Epithelial cell of proximal tubule (primary cell): ENCODE measurements at regions not wholly inside any gene's neighbourhood (a gene's known extent, or its start where the extent isn't known, plus 50 kb on each side); places are given as distances from the start of the nearest gene placed in this dataset.

ENCODE experiments used
- DNase-seq: peaks from one replicate; pipeline ENCODE4 v3.0.0-alpha.2; 2011; ENCODE audit warnings: low read depth
- H3K4me3 ChIP-seq: 2 replicates; pipeline ENCODE4 v1.5.1; 2011; ENCODE audit warnings: low read depth, mild to moderate bottlenecking, low read length
- TF ChIP-seq, protein P1 (sequence below): conservative IDR thresholded peaks from 2 replicates; pipeline ENCODE4 v1.5.1; 2012; ENCODE audit warnings: low read depth, mild to moderate bottlenecking, low read length

DNA sequence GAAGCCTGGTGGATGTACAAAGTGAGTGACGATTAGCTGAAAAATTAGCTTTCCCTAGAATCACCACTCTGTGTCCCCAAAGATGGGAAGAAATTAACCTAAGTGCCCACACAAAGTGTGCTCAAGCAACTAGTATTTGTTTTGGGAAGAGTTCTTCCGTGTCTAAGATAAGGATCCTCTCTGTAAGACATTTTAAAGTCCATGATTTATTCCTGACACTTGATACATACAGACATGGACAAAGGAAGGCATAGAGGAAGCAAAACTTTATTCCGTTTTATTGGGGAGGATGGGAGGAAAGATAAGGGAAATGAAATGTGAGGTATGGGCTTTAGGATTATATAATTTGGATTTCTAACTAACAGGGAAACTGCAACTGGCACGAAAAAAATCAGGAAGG, 1772.6 kb downstream of the EFNA5 start:
- no peak for DNase-seq
- TF ChIP-seq, protein P1, sequence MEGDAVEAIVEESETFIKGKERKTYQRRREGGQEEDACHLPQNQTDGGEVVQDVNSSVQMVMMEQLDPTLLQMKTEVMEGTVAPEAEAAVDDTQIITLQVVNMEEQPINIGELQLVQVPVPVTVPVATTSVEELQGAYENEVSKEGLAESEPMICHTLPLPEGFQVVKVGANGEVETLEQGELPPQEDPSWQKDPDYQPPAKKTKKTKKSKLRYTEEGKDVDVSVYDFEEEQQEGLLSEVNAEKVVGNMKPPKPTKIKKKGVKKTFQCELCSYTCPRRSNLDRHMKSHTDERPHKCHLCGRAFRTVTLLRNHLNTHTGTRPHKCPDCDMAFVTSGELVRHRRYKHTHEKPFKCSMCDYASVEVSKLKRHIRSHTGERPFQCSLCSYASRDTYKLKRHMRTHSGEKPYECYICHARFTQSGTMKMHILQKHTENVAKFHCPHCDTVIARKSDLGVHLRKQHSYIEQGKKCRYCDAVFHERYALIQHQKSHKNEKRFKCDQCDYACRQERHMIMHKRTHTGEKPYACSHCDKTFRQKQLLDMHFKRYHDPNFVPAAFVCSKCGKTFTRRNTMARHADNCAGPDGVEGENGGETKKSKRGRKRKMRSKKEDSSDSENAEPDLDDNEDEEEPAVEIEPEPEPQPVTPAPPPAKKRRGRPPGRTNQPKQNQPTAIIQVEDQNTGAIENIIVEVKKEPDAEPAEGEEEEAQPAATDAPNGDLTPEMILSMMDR, result no peak

DNA sequence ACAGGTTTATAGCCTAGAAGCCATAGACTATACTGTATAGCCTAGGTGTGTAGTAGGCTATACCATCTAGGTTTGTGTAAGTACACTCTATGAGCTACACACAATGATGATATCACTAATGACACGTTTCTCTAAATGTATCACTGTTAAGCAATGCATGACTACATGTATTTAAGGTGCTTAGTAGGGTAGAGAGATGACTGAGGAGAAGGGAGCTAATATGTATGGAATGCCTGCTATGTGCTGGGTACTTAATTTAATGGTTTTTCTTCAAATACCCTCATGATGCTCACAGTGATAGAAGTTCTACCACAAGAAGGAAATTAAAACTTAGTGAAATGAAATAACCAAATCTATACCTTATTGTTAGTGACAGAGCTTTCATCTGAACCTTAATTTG, 1785.5 kb downstream of the EFNA5 start:
- no peak overlapping the region for H3K4me3 ChIP-seq
- DNase-seq, result no peak

More for the DNA sequence above, 1772.6 kb downstream of the EFNA5 start:
- no peak overlapping the region for H3K4me3 ChIP-seq

DNA sequence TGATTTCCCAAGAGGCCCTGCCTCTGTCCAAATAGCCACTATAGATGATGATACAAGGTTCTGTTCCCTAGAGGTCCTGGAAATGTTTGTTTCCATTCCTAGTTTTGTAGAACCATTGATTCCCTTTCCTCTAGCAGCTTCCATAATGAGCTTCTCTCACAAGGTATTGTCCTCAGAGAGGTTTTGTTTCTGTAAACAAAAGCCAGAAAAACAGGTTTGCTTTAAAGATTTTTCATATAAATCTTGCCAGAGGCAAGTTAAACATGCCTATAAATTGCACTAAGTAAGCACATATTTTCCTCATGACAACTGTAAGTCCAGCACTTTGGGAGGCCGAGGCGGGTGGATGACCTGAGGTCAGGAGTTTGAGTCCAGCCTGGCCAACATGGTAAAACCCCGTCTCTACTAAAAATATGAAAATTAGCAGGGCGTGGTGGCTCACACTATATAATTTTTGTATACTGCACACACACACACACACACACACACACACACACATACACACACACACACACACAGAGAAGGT, 1787.7 kb downstream of the EFNA5 start:
- no peak for DNase-seq
- TF ChIP-seq, protein P1, result no peak
- H3K4me3 ChIP-seq, result no peak overlapping the region

More for the DNA sequence above, 1785.5 kb downstream of the EFNA5 start:
- TF ChIP-seq, protein P1, result no peak

DNA sequence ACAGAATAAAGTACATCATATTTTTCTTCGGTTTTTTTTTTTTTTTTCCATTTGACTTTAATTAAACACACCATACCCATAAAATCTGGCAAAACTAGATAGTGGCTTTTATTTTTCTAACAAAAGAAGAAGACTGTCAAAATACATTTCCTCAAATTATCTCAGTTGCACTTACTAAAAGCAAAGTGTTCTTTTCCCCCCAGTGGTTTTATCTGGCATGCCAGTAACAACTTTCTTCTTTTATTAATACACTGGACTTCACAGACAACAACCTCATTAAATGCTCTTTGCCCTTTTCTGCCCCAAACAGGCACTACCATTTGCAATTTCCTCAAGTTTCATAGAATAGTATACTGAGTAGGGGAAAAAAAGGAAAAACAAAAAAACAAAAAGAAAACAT, 1792.3 kb downstream of the EFNA5 start:
- DNase-seq, result no peak
- no peak overlapping the region for H3K4me3 ChIP-seq
- TF ChIP-seq, protein P1, result no peak

DNA sequence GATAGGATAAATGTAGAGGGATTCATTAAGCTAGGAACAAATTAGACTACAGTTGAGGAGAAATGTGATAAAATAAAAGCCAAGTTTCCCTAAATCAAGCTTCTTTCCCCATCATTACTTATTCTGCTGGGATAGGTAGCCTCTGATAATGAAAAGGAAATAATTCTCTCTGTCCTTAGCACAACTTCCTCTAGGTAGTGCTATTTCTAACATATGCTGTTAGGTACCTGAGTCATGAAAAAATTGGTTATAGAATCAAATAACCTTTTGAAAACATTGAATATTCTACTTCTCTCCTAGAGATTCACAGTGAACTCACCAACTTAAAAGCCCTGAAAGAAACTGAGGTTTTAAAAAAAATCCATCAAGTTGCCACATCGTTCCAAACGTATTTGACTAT, 1793.1 kb downstream of the EFNA5 start:
- H3K4me3 ChIP-seq, result no peak overlapping the region

DNA sequence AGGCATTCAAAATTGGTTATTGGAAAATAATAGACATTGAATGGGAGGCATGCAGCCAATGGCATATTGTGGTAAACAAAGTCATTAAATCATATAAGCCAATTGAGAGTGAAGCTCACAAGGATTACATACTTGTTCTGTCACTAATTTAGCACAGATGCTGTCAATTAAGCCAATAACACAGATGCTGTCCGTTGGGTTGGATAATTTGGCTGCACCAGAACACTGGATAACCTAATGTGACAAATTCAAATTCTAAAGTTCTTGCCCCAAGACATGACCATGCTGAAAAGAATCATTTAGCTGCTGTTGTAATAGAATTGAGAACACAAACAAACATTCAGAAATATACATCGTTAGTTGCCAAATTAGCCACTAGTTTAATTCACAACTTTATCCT, 1796.4 kb downstream of the EFNA5 start:
- TF ChIP-seq, protein P1, result no peak
- DNase-seq, result no peak
- H3K4me3 ChIP-seq, result no peak overlapping the region

More for the DNA sequence above, 1793.1 kb downstream of the EFNA5 start:
- TF ChIP-seq, protein P1, result no peak
- DNase-seq, result no peak

DNA sequence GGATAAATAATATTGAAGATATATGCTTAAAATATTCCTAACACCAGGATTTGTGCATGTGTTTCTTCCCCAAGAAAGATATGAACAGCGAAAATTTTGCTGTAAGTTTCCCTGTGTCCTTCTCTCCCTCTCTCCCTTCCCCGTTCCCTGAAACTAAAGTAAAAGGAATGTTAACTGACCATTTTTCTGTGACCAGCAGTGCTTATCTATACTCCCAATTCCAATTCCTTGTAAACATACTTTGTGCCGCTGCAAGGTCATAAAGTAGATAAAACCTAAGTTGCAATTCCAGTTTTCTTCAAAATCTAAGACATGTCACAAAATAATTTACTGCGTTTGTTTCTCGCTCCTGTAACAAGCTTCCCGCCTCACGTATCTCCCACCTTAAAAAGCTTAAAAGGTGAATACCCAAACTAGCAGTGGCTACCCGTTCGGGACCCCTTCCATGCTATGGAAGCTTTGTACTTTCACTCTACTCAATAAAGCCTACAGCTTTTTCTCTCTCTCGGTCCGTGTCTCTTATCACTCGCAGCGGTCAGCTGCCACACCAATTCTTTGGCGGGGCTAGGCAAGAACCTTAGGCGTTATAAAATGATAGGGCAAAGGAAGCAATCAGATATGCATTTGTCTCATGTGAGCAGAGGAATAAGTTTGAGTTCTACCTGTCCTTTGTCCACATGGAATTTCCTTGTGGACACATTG, 1798.0 kb downstream of the EFNA5 start:
- no peak for DNase-seq
- H3K4me3 ChIP-seq, result no peak overlapping the region
- TF ChIP-seq, protein P1, result no peak
